HepG2 (cell line): ENCODE measurements at regions not wholly inside any gene's neighbourhood (a gene's known extent, or its start where the extent isn't known, plus 50 kb on each side); places are given as distances from the start of the nearest gene placed in this dataset.

Source experiments
- ATAC-seq: fragments of 200-7000 bp; cut with Tn5 transposase; 3 replicates; pipeline ENCODE4 v1.9.1; 2020; ENCODE audit warnings: mild to moderate bottlenecking, moderate library complexity
- BruUV-seq: library from RNA; stranded (reverse); fragments of 400-500 nt; replicated peaks from 2 replicates; lab custom pipeline; 2021; lab: Mats Ljungman, UMichigan
- CTCF ChIA-PET: fragments of 300-600 bp; formaldehyde crosslinking; extraction: SDS; loops from one replicate; lab custom pipeline; 2021; ENCODE audit warnings: low total read pairs, inconsistent platforms, low intra/inter-chr PET ratio; lab: Yijun Ruan, JAX
- POLR2A ChIA-PET: fragments of 350-600 bp; sonication (Branson Sonifier 250); formaldehyde crosslinking; loops from one replicate; lab custom pipeline; 2020; ENCODE audit warnings: antibody characterized with exemption, inconsistent platforms; lab: Yijun Ruan, JAX
- DNase-seq: peaks from one replicate; pipeline ENCODE4 v3.0.0-alpha.2; 2015; ENCODE audit warnings: low spot score
- FAIRE-seq: peaks from 3 replicates; lab custom pipeline; 2011; peaks lifted over from hg19 to GRCh38; lab: Jason Lieb, UNC
- H2AFZ ChIP-seq: one replicate; pipeline ENCODE4 v1.6.1; 2011; ENCODE audit warnings: low read length, inconsistent platforms
- H3K27ac ChIP-seq: fragments of 300-600 bp; 3 replicates; pipeline ENCODE4 v1.8.0; 2011; ENCODE audit warnings: mixed run types, mild to moderate bottlenecking, mixed read lengths, low read length, inconsistent platforms; ENCODE audit not compliant: insufficient read depth; ENCODE audit errors: extremely low read length
- H3K27me3 ChIP-seq, 2 experiments: fragments of 200-600 bp in 1 of 2; 2 replicates in 1 of 2; 3 replicates in 1 of 2; pipeline versions ENCODE4 v1.6.0 to v1.8.0; 2011; ENCODE audit warnings: low read length in 2 of 2, mild to moderate bottlenecking in 2 of 2, moderate library complexity in 2 of 2, inconsistent platforms in 1 of 2; ENCODE audit not compliant: insufficient read depth in 2 of 2, control insufficient read depth in 1 of 2
- H3K36me3 ChIP-seq, 2 experiments: fragments of 200-600 bp in 1 of 2; replicated peaks in 1 of 2; 2 replicates in 1 of 2; 3 replicates in 1 of 2; pipeline versions ENCODE4 v1.5.1 to v1.8.0; 2011; ENCODE audit warnings: low read length in 2 of 2, inconsistent platforms in 1 of 2; ENCODE audit not compliant: insufficient read depth in 2 of 2, control insufficient read depth in 1 of 2
- H3K4me1 ChIP-seq: 2 replicates; pipeline ENCODE4 v1.5.1; 2012; ENCODE audit warnings: low read length, inconsistent platforms; ENCODE audit not compliant: insufficient read depth
- H3K4me2 ChIP-seq: 2 replicates; pipeline ENCODE4 v1.6.0; 2011; ENCODE audit warnings: low read depth, low read length, inconsistent platforms
- H3K4me3 ChIP-seq, 3 experiments: fragments of 200-600 bp in 1 of 3; sonication (generic), shearing (Covaris generic) in 1 of 3; replicated peaks in 1 of 3; 2 replicates each; pipeline ENCODE4 v1.5.1; 2011 to 2016; ENCODE audit warnings: low read length in 3 of 3, inconsistent platforms in 2 of 3, low read depth in 2 of 3, mild to moderate bottlenecking in 2 of 3, control low read depth in 1 of 3, mixed read lengths in 1 of 3; ENCODE audit not compliant: insufficient read depth in 1 of 3
- H3K79me2 ChIP-seq: one replicate; pipeline ENCODE4 v1.6.1; 2011; ENCODE audit warnings: low read length, inconsistent platforms; ENCODE audit not compliant: insufficient read depth
- H3K9ac ChIP-seq: 2 replicates; pipeline ENCODE4 v1.6.0; 2011; ENCODE audit warnings: mild to moderate bottlenecking, low read depth, low read length, inconsistent platforms; ENCODE audit not compliant: insufficient read depth
- H3K9me3 ChIP-seq: 2 replicates; pipeline ENCODE4 v1.5.1; 2012; ENCODE audit warnings: mild to moderate bottlenecking, low read length
- H4K20me1 ChIP-seq: 2 replicates; pipeline ENCODE4 v1.6.0; 2011; ENCODE audit warnings: inconsistent platforms, mild to moderate bottlenecking, low read length, moderate library complexity; ENCODE audit not compliant: insufficient read depth
- ATF4 ChIP-seq, 2 experiments: fragments of 450-650 bp in 1 of 2; sonication (generic) in 1 of 2; formaldehyde crosslinking; IDR thresholded peaks; 2 replicates each; pipeline versions ENCODE4 v1.5.0 to v1.8.0; 2020 to 2022; ENCODE audit warnings: mild to moderate bottlenecking in 1 of 2, missing genetic modification reagents in 1 of 2
- BCLAF1 ChIP-seq: fragments of 450-650 bp; IDR thresholded peaks from 2 replicates; pipeline ENCODE4 v1.6.1; 2017; ENCODE audit warnings: mild to moderate bottlenecking
- ELF1 ChIP-seq: sonication (generic); formaldehyde crosslinking; IDR thresholded peaks from 2 replicates; pipeline ENCODE4 v1.4.0; 2020; ENCODE audit warnings: missing genetic modification reagents
- MTERF4 ChIP-seq: sonication (generic); formaldehyde crosslinking; IDR thresholded peaks from 2 replicates; pipeline ENCODE4 v1.8.0; 2023; ENCODE audit warnings: mild to moderate bottlenecking, missing genetic modification reagents
- PITX1 ChIP-seq: sonication (generic); formaldehyde crosslinking; IDR thresholded peaks from 2 replicates; pipeline ENCODE4 v1.5.1; 2020; ENCODE audit warnings: mild to moderate bottlenecking, missing genetic modification reagents
- POGZ ChIP-seq: sonication (generic); formaldehyde crosslinking; IDR thresholded peaks from 2 replicates; pipeline ENCODE4 v1.4.0; 2020; ENCODE audit warnings: mild to moderate bottlenecking, missing genetic modification reagents
- SKI ChIP-seq: fragments of 450-650 bp; IDR thresholded peaks from one replicate; pipeline ENCODE4 v1.6.1; 2018; ENCODE audit warnings: mild to moderate bottlenecking; ENCODE audit not compliant: partially characterized antibody
- TMF1 ChIP-seq: sonication (generic); formaldehyde crosslinking; IDR thresholded peaks from 2 replicates; pipeline ENCODE4 v1.8.1; 2022; ENCODE audit warnings: low read depth, missing genetic modification reagents
- ZBTB25 ChIP-seq: IDR thresholded peaks from 2 replicates; pipeline ENCODE4 v1.6.1; 2018; ENCODE audit warnings: missing genetic modification reagents
- ZBTB7B ChIP-seq: sonication (generic); formaldehyde crosslinking; IDR thresholded peaks from 2 replicates; pipeline ENCODE4 v1.4.0; 2020; ENCODE audit warnings: missing genetic modification reagents
- ZBTB8A ChIP-seq: sonication (generic); formaldehyde crosslinking; IDR thresholded peaks from 2 replicates; pipeline ENCODE4 v1.4.0; 2020; ENCODE audit warnings: mild to moderate bottlenecking, low read depth, missing genetic modification reagents, borderline replicate concordance
- ZNF180 ChIP-seq: sonication (generic); formaldehyde crosslinking; IDR thresholded peaks from 2 replicates; pipeline ENCODE4 v1.4.0; 2020; ENCODE audit warnings: low read depth, missing genetic modification reagents, borderline replicate concordance
- ZNF709 ChIP-seq: sonication (generic); formaldehyde crosslinking; IDR thresholded peaks from 2 replicates; pipeline ENCODE4 v1.5.0; 2020; ENCODE audit warnings: mild to moderate bottlenecking, missing genetic modification reagents
- ZNF790 ChIP-seq: sonication (generic); formaldehyde crosslinking; IDR thresholded peaks from 2 replicates; pipeline ENCODE4 v1.8.0; 2022; ENCODE audit warnings: missing genetic modification reagents, mild to moderate bottlenecking, borderline replicate concordance
- WGBS: methylation state at CpG from one replicate; pipeline ENCODE4 v1.1.6; 2017; ENCODE audit warnings: low lambda C conversion rate; 5-methylcytosine and 5-hydroxymethylcytosine counted together
- in situ Hi-C: cut with HindIII; loops from 2 replicates; pipeline ENCODE4 v1.10.0; 2017; ENCODE audit warnings: low pct_unique_long_range_greater_than_20kb; ENCODE audit not compliant: extremely low pct_ligation_motif_present
- intact Hi-C: fragments of 100-400 bp; cut with micrococcal nuclease; formaldehyde crosslinking; loops from one replicate; pipeline ENCODE4 v1.10.0; 2022; ENCODE audit not compliant: unreplicated experiment

DNA sequence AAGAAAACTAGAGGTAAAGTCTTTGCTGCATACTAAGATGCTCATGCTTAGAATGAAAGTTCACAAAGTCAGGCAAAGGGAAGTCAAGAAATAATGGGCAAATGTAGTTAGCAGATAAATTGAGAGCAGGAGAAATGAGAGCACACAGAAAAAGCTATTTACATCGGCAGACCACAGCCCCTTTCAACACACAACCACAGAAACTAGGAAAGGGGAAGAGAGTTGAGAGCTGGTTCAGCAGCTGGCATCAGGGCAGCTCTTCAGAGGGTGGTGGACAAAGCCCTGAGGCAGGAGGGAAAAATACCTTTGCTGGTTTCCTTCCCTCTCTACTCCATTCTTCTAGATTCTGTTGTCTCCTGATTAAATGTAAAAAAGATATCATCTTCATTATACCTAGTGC is 95.4 kb upstream of the ANO4 start (continued):
- TF ChIP-seq BCLAF1, result no peak
- no peak for TF ChIP-seq TMF1 (CRISPR knock-in tag)
- no peak for TF ChIP-seq PITX1 (CRISPR knock-in tag)
- no peak for TF ChIP-seq ZBTB25
- TF ChIP-seq, all 625 proteins: peak for 0

DNA sequence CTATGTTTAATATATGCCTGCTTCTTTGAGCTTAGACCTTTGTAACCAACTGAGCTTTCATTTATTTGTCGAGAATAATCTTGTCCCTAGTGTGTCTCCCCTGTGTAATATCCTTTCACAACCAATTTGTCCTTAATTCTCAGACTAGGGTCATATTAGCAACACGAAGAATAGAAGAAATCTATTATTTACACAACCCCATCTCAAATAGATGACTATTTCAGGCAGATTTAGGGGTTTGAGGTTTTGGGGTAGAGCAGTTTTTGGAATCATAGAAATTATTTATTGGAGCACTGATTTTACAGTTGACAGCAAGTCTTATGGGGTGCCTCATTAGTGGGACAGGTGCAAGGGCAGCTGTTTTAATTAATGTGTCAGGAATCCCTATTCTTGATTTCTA is 91.2 kb upstream of the ANO4 start:
- no peaks in the 10 kb centered on the region for H3K79me2 ChIP-seq
- WGBS, result 5% methylated on average over 2 of the region's 2 CpGs
- in situ Hi-C loops, result no loop called here
- no peaks in the 10 kb centered on the region for H3K9me3 ChIP-seq
- DNase-seq, result no peak
- H4K20me1 ChIP-seq, result no peaks in the 10 kb centered on the region
- no peaks in the 10 kb centered on the region for H3K4me1 ChIP-seq
- no peak overlapping the region for H3K9ac ChIP-seq
- H3K4me3 ChIP-seq, result no peak overlapping the region
- 0 out of 5 replicates have a peak, but pooled peaks cover 0 to 4% of the 10 kb centered on the region in 2 experiments for H3K27me3 ChIP-seq
- FAIRE-seq, result no peak
- no TSS peak for BruUV-seq
- H3K4me2 ChIP-seq, result no peak overlapping the region
- no peak for ATAC-seq
- CTCF ChIA-PET, result no interaction called here
- intact Hi-C loops, result no loop called here
- POLR2A ChIA-PET, result no interaction called here
- no peaks in the 10 kb centered on the region for H3K36me3 ChIP-seq
- no peak overlapping the region for H2AFZ ChIP-seq
- TF ChIP-seq ZNF180 (CRISPR knock-in tag) (no peak), ZBTB8A (no peak), ZNF790 (CRISPR knock-in tag) (no peak), POGZ (CRISPR knock-in tag) (no peak), ATF4 (CRISPR knock-in tag; IDR thresholded peaks at IDR 0.05) (no peak), ELF1 (CRISPR knock-in tag) (no peak), ZBTB7B (CRISPR knock-in tag) (no peak), MTERF4 (CRISPR knock-in tag) (no peak), SKI (no peak), ZNF709 (CRISPR knock-in tag) (no peak)
- H3K27ac ChIP-seq, result no peak overlapping the region
